ENCODE measurements at regions not wholly inside any gene's neighbourhood (a gene's known extent, or its start where the extent isn't known, plus 50 kb on each side); places are given as distances from the start of the nearest gene placed in this dataset.

- DNase-seq = no peak
- Histone ChIP-seq H3K9me3 (replicated peaks; ENCODE audit: insufficient read depth, low read length) (no peaks in the 10 kb centered on the region), H3K79me2 (ENCODE audit: low read length) (no peaks in the 10 kb centered on the region), H3F3A (ENCODE audit: insufficient read depth, low read length) (no peaks in the 10 kb centered on the region), H2AFZ (ENCODE audit: low read length) (no peak overlapping the region), H3K27me3 (replicated peaks; ENCODE audit: insufficient read depth, low read length) (no peaks in the 10 kb centered on the region), H3K4me1 (ENCODE audit: low read length) (no peaks in the 10 kb centered on the region), H3K4me3 (ENCODE audit: low read length) (no peak overlapping the region), H3K9me2 (replicated peaks; ENCODE audit: insufficient read depth, low read length) (no peaks in the 10 kb centered on the region), H4K20me1 (ENCODE audit: insufficient read depth, low read length) (no peaks in the 10 kb centered on the region), H3K4me2 (ENCODE audit: low read depth, low read length) (no peak overlapping the region), H3K27ac (ENCODE audit: low read length) (no peak overlapping the region), H3K9ac (ENCODE audit: low read length) (no peak overlapping the region), H3K36me3 (replicated peaks; ENCODE audit: insufficient read depth, low read length) (no peaks in the 10 kb centered on the region)
- no peak for TF ChIP-seq EZH2 (optimal IDR thresholded peaks at IDR 0.05; ENCODE audit: low read depth, low read length)
- TF ChIP-seq EZH2phosphoT487 (IDR thresholded peaks at IDR 0.05; ENCODE audit: low read length) = no peak
- TF ChIP-seq, protein P1, sequence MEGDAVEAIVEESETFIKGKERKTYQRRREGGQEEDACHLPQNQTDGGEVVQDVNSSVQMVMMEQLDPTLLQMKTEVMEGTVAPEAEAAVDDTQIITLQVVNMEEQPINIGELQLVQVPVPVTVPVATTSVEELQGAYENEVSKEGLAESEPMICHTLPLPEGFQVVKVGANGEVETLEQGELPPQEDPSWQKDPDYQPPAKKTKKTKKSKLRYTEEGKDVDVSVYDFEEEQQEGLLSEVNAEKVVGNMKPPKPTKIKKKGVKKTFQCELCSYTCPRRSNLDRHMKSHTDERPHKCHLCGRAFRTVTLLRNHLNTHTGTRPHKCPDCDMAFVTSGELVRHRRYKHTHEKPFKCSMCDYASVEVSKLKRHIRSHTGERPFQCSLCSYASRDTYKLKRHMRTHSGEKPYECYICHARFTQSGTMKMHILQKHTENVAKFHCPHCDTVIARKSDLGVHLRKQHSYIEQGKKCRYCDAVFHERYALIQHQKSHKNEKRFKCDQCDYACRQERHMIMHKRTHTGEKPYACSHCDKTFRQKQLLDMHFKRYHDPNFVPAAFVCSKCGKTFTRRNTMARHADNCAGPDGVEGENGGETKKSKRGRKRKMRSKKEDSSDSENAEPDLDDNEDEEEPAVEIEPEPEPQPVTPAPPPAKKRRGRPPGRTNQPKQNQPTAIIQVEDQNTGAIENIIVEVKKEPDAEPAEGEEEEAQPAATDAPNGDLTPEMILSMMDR (IDR thresholded peaks at IDR 0.05; ENCODE audit: low read length) = no peak
Observed at GRCh38 chr5:91302305-91302704, 80.8 kb downstream of the ARRDC3 start.

GRCh38 chr5:91301106-91301846 lies 81.8 kb downstream of the ARRDC3 start:
- H3K36me3 ChIP-seq (replicated peaks; ENCODE audit: insufficient read depth, low read length) = no peaks in the 10 kb centered on the region
- no peak overlapping the region for H3K4me3 ChIP-seq (ENCODE audit: low read length)
- no peaks in the 10 kb centered on the region for H3F3A ChIP-seq (ENCODE audit: insufficient read depth, low read length)
- no peak for DNase-seq
- H3K9me2 ChIP-seq (replicated peaks; ENCODE audit: insufficient read depth, low read length) = no peaks in the 10 kb centered on the region
- H3K9ac ChIP-seq (ENCODE audit: low read length) = no peak overlapping the region
- no peaks in the 10 kb centered on the region for H3K4me1 ChIP-seq (ENCODE audit: low read length)
- H3K79me2 ChIP-seq (ENCODE audit: low read length) = no peaks in the 10 kb centered on the region
- no peak overlapping the region for H3K4me2 ChIP-seq (ENCODE audit: low read depth, low read length)
- H3K27ac ChIP-seq (ENCODE audit: low read length) = no peak overlapping the region
- H3K27me3 ChIP-seq (replicated peaks; ENCODE audit: insufficient read depth, low read length) = no peaks in the 10 kb centered on the region
- H3K9me3 ChIP-seq (replicated peaks; ENCODE audit: insufficient read depth, low read length) = no peaks in the 10 kb centered on the region
- no peaks in the 10 kb centered on the region for H4K20me1 ChIP-seq (ENCODE audit: insufficient read depth, low read length)
- TF ChIP-seq EZH2 (optimal IDR thresholded peaks at IDR 0.05; ENCODE audit: low read depth, low read length) (no peak), EZH2phosphoT487 (IDR thresholded peaks at IDR 0.05; ENCODE audit: low read length) (no peak)
- TF ChIP-seq, protein P1 (IDR thresholded peaks at IDR 0.05; ENCODE audit: low read length) = no peak
- H2AFZ ChIP-seq (ENCODE audit: low read length) = no peak overlapping the region

DNA sequence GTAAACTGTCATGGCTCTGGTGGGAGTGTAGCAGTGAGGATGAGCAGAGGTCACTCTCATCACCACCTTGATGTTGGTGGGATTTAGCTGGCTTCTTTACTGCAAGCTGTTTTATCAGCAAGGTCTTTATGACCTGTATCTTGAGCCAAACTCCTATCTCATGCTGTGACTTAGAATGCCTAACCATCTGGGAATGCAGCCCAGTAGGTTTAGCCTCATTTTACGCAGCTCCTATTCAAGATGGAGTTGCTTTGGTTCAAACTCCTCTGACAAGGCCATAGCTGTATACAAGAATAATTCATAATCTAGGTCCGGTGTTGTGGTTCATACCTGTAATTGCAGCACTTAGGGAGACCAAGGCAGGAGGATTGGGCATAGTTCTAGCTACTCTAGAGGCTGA lies 85.1 kb downstream of the ARRDC3 start:
- no peaks in the 10 kb centered on the region for H4K20me1 ChIP-seq (ENCODE audit: insufficient read depth, low read length)
- peaks cover 1% of the 10 kb centered on the region for H3F3A ChIP-seq (ENCODE audit: insufficient read depth, low read length)
- no peaks in the 10 kb centered on the region for H3K27me3 ChIP-seq (replicated peaks; ENCODE audit: insufficient read depth, low read length)
- H3K36me3 ChIP-seq (replicated peaks; ENCODE audit: insufficient read depth, low read length) = no peaks in the 10 kb centered on the region
- H3K4me1 ChIP-seq (ENCODE audit: low read length) = peaks cover 9% of the 10 kb centered on the region
- no peak overlapping the region for H3K27ac ChIP-seq (ENCODE audit: low read length)
- H3K9me2 ChIP-seq (replicated peaks; ENCODE audit: insufficient read depth, low read length) = no peaks in the 10 kb centered on the region
- no peak overlapping the region for H3K4me3 ChIP-seq (ENCODE audit: low read length)
- no peaks in the 10 kb centered on the region for H3K79me2 ChIP-seq (ENCODE audit: low read length)
- no peak for DNase-seq
- H3K4me2 ChIP-seq (ENCODE audit: low read depth, low read length) = no peak overlapping the region
- TF ChIP-seq EZH2phosphoT487 (IDR thresholded peaks at IDR 0.05; ENCODE audit: low read length) (no peak), EZH2 (optimal IDR thresholded peaks at IDR 0.05; ENCODE audit: low read depth, low read length) (no peak)
- TF ChIP-seq, protein P1 (IDR thresholded peaks at IDR 0.05; ENCODE audit: low read length) = no peak
- H3K9ac ChIP-seq (ENCODE audit: low read length) = no peak overlapping the region
- no peak overlapping the region for H2AFZ ChIP-seq (ENCODE audit: low read length)
- no peaks in the 10 kb centered on the region for H3K9me3 ChIP-seq (replicated peaks; ENCODE audit: insufficient read depth, low read length)
